SK-N-MC (cell line): ENCODE measurements at regions not wholly inside any gene's neighbourhood (a gene's known extent, or its start where the extent isn't known, plus 50 kb on each side); places are given as distances from the start of the nearest gene placed in this dataset.

Experiments
- EZH2 ChIP-seq: fragments of 200-600 bp; sonication (generic); IDR thresholded peaks from one replicate; pipeline ENCODE4 v1.6.1; 2017; ENCODE audit warnings: antibody characterized with exemption
- POLR2AphosphoS5 ChIP-seq: IDR thresholded peaks from 2 replicates; pipeline ENCODE4 v1.6.1; 2012; ENCODE audit warnings: mild to moderate bottlenecking, low read depth, low read length, borderline replicate concordance

- TF ChIP-seq POLR2AphosphoS5, result no peak
- TF ChIP-seq EZH2, result no peak
Observed at GRCh38 chr6:137942736-137943135, 75.7 kb downstream of the TNFAIP3 start.
